ENCODE measurements at regions not wholly inside any gene's neighbourhood (a gene's known extent, or its start where the extent isn't known, plus 50 kb on each side); places are given as distances from the start of the nearest gene placed in this dataset.

DNA sequence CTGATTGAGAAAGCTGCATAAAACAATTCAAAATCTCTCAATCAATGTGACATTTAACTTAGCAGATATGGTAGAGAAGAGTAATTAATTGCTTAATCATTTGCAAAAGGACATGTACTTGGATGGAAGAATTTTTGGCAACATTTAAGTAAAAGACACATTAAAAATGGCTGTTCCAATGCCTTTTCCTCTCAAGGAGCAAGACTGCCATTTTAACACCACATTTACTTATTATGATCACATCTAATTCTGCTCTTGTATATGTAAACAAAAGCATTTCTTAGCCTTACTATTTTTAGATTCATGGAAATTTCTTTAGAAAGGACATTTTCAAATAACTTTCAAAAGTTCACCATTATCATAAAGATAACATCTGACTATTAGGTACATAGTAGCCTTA, 360.0 kb downstream of the HINT1 start:
- Mint-ChIP-seq H3K4me3 (no peak overlapping the region), H3K27ac (no peak overlapping the region), H3K9me3 (peaks cover 0 to 10% (median 3%) of the 10 kb centered on the region in 7 donors), H3K27me3 (peaks cover 10% of the 10 kb centered on the region), H3K36me3 (no peaks in the 10 kb centered on the region), H3K4me1 (peaks cover 0 to 2% (median 0%) of the 10 kb centered on the region in 4 donors)
- Histone ChIP-seq H3K27me3 (ENCODE audit: control insufficient read depth, insufficient read depth, low read length) (peaks cover 3% of the 10 kb centered on the region), H3K4me3 (ENCODE audit: low read depth, low read length) (no peak overlapping the region), H3K4me1 (ENCODE audit: control insufficient read depth, insufficient read depth, low read length, poor library complexity, severe bottlenecking) (no peaks in the 10 kb centered on the region), H3K36me3 (ENCODE audit: control insufficient read depth, insufficient read depth, low read length) (no peaks in the 10 kb centered on the region), H3K27ac (ENCODE audit: insufficient read depth, low read length, poor library complexity, severe bottlenecking) (no peak overlapping the region), H3K9me3 (ENCODE audit: control insufficient read depth in 2 of 2, low read length in 2 of 2) (no peaks in the 10 kb centered on the region)
- ATAC-seq (ENCODE audit: low read depth in 2 of 2) = no peak
- DNase-seq = no peak

DNA sequence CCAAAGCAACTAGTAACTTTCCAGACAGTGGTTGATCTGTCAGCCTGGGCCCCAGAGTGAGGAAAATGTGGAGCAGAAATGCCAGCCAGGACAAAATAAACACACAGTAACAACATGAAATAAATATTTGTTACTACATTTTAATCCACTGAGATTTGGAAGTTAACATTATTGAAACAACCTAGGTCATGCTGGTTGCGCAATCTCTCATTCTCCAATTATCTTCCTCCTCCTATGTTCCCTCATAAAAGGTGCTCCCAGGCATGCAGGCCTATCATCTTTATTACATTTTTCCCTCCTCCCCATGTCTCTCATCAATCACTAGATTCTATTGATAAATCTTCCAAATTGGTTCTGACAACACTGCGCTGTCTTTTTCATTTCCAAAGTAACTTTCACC, 363.1 kb downstream of the HINT1 start:
- H3K9me3 Mint-ChIP-seq = peaks cover 1 to 14% (median 4%) of the 10 kb centered on the region in 7 donors
- H3K36me3 Mint-ChIP-seq = no peaks in the 10 kb centered on the region
- no peak for DNase-seq
- H3K4me3 ChIP-seq (ENCODE audit: low read depth, low read length) = no peak overlapping the region
- H3K4me1 Mint-ChIP-seq = peaks cover 0 to 2% (median 0%) of the 10 kb centered on the region in 4 donors
- no peaks in the 10 kb centered on the region for H3K36me3 ChIP-seq (ENCODE audit: control insufficient read depth, insufficient read depth, low read length)
- H3K9me3 ChIP-seq (ENCODE audit: control insufficient read depth in 2 of 2, low read length in 2 of 2) = peaks cover 0 to 2% of the 10 kb centered on the region in 2 experiments
- H3K4me3 Mint-ChIP-seq = no peak overlapping the region
- H3K27ac Mint-ChIP-seq = no peak overlapping the region
- peaks cover 6% of the 10 kb centered on the region for H3K27me3 ChIP-seq (ENCODE audit: control insufficient read depth, insufficient read depth, low read length)
- no peak for ATAC-seq (ENCODE audit: low read depth in 2 of 2)
- no peak overlapping the region for H3K27ac ChIP-seq (ENCODE audit: insufficient read depth, low read length, poor library complexity, severe bottlenecking)
- no peaks in the 10 kb centered on the region for H3K4me1 ChIP-seq (ENCODE audit: control insufficient read depth, insufficient read depth, low read length, poor library complexity, severe bottlenecking)
- peaks cover 10% of the 10 kb centered on the region for H3K27me3 Mint-ChIP-seq

DNA sequence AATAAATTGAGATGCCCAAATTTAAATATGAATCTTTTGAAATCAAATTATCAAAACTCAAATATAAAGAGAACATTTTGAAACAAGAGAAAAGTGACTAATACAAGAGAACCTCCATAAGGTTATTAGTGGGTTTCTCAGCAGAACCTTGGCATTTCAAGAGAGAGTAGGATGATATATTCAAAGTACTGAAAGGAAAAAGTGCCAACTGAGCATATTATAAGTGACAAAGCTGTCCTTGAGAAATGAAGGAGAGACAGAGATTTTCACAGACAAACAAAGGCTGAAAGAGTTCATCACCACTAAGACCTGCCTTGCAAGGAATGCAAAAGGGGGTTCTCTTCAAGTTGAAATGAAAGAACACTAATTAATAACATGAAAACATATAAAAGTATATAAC, 366.0 kb downstream of the HINT1 start:
- Histone ChIP-seq H3K27me3 (ENCODE audit: control insufficient read depth, insufficient read depth, low read length) (peaks cover 6% of the 10 kb centered on the region), H3K27ac (ENCODE audit: insufficient read depth, low read length, poor library complexity, severe bottlenecking) (no peak overlapping the region), H3K9me3 (ENCODE audit: control insufficient read depth in 2 of 2, low read length in 2 of 2) (peaks cover 0 to 2% of the 10 kb centered on the region in 2 experiments), H3K4me3 (ENCODE audit: low read depth, low read length) (no peak overlapping the region), H3K4me1 (ENCODE audit: control insufficient read depth, insufficient read depth, low read length, poor library complexity, severe bottlenecking) (no peaks in the 10 kb centered on the region), H3K36me3 (ENCODE audit: control insufficient read depth, insufficient read depth, low read length) (no peaks in the 10 kb centered on the region)
- H3K4me1 Mint-ChIP-seq = no peaks in the 10 kb centered on the region
- no peak overlapping the region for H3K4me3 Mint-ChIP-seq
- ATAC-seq (ENCODE audit: low read depth in 2 of 2) = no peak
- no peak for DNase-seq
- H3K36me3 Mint-ChIP-seq = no peaks in the 10 kb centered on the region
- no peaks in the 10 kb centered on the region for H3K27me3 Mint-ChIP-seq
- H3K9me3 Mint-ChIP-seq = peaks cover 1 to 14% (median 5%) of the 10 kb centered on the region in 7 donors
- H3K27ac Mint-ChIP-seq = no peak overlapping the region

DNA sequence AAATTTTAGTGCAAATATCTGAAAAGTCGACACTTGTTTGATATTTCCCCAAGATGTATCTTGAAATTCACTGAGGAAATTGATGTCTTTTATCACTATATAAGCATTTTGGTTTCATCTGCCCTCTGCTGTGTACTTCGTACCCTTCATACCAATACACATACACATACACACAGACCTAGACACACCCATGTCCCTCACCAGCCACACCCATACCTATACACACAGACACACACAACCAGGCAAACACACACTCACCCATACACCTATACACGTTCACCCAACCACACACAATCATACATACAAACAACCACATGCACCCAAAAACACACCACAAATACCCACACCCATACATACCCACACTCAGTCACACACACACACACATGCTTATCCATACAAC, 367.8 kb downstream of the HINT1 start:
- H3K4me1 Mint-ChIP-seq = no peaks in the 10 kb centered on the region
- no peak overlapping the region for H3K4me3 Mint-ChIP-seq

DNA sequence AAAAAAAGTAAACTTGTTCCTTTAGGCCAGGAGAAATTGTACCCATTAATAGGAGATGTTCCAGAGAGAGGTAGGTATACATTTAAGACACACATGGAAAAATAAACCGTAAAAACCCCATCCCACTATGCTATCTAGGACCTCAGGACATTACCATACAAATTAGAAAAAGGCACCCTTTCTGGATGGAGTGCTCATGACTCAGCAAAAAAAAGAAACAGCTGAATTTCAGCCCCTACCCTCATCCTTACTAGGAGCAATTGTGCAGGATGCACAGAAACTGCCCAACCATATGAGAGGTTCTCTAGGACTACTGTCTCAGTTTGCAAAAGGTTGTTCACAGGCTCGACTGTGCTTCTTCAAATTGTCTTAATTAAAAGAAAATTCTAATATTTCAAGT, 368.2 kb downstream of the HINT1 start:
- H3K27me3 Mint-ChIP-seq = no peaks in the 10 kb centered on the region
- no peaks in the 10 kb centered on the region for H3K4me1 Mint-ChIP-seq
- peaks cover 2 to 12% (median 7%) of the 10 kb centered on the region in 7 donors for H3K9me3 Mint-ChIP-seq
- Histone ChIP-seq H3K4me3 (ENCODE audit: low read depth, low read length) (no peak overlapping the region), H3K27ac (ENCODE audit: insufficient read depth, low read length, poor library complexity, severe bottlenecking) (no peak overlapping the region), H3K9me3 (ENCODE audit: control insufficient read depth in 2 of 2, low read length in 2 of 2) (peaks cover 0 to 2% of the 10 kb centered on the region in 2 experiments), H3K36me3 (ENCODE audit: control insufficient read depth, insufficient read depth, low read length) (no peaks in the 10 kb centered on the region), H3K27me3 (ENCODE audit: control insufficient read depth, insufficient read depth, low read length) (peaks cover 3% of the 10 kb centered on the region), H3K4me1 (ENCODE audit: control insufficient read depth, insufficient read depth, low read length, poor library complexity, severe bottlenecking) (no peaks in the 10 kb centered on the region)
- H3K27ac Mint-ChIP-seq = no peak overlapping the region
- DNase-seq = no peak
- no peak for ATAC-seq (ENCODE audit: low read depth in 2 of 2)
- no peaks in the 10 kb centered on the region for H3K36me3 Mint-ChIP-seq
- no peak overlapping the region for H3K4me3 Mint-ChIP-seq

More for the DNA sequence above, 367.8 kb downstream of the HINT1 start:
- DNase-seq (no peak), ATAC-seq (ENCODE audit: low read depth in 2 of 2) (no peak)
- H3K27ac Mint-ChIP-seq = no peak overlapping the region
- no peaks in the 10 kb centered on the region for H3K36me3 Mint-ChIP-seq
- Histone ChIP-seq H3K27me3 (ENCODE audit: control insufficient read depth, insufficient read depth, low read length) (peaks cover 3% of the 10 kb centered on the region), H3K27ac (ENCODE audit: insufficient read depth, low read length, poor library complexity, severe bottlenecking) (no peak overlapping the region), H3K4me1 (ENCODE audit: control insufficient read depth, insufficient read depth, low read length, poor library complexity, severe bottlenecking) (no peaks in the 10 kb centered on the region), H3K4me3 (ENCODE audit: low read depth, low read length) (no peak overlapping the region), H3K36me3 (ENCODE audit: control insufficient read depth, insufficient read depth, low read length) (no peaks in the 10 kb centered on the region), H3K9me3 (ENCODE audit: control insufficient read depth in 2 of 2, low read length in 2 of 2) (peaks cover 0 to 2% of the 10 kb centered on the region in 2 experiments)
- H3K9me3 Mint-ChIP-seq = peaks cover 2 to 12% (median 5%) of the 10 kb centered on the region in 7 donors
- H3K27me3 Mint-ChIP-seq = no peaks in the 10 kb centered on the region

DNA sequence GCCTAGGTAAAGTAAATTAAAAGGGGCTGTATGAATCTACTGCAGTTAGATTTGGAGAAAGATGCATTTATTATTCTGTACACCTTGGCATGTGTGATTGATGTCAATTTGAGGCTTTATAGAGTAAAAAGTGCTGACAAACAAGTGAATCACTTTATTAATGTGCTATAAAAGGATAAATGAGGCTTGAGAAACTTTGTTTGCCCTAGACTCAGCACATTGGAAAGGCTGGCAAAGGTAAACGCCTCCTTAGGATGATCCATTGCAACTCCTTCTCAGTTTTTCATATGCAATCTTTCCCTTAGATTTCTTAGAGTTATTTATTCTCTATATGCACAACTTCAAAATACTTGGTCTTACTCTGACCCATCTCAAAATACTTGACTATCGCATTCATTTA, 369.0 kb downstream of the HINT1 start:
- ATAC-seq (ENCODE audit: low read depth in 2 of 2) (no peak), DNase-seq (no peak)
- Histone ChIP-seq H3K27ac (ENCODE audit: insufficient read depth, low read length, poor library complexity, severe bottlenecking) (no peak overlapping the region), H3K9me3 (ENCODE audit: control insufficient read depth in 2 of 2, low read length in 2 of 2) (peaks cover 0 to 2% of the 10 kb centered on the region in 2 experiments), H3K4me3 (ENCODE audit: low read depth, low read length) (no peak overlapping the region), H3K27me3 (ENCODE audit: control insufficient read depth, insufficient read depth, low read length) (peaks cover 3% of the 10 kb centered on the region), H3K36me3 (ENCODE audit: control insufficient read depth, insufficient read depth, low read length) (no peaks in the 10 kb centered on the region), H3K4me1 (ENCODE audit: control insufficient read depth, insufficient read depth, low read length, poor library complexity, severe bottlenecking) (no peaks in the 10 kb centered on the region)
- no peak overlapping the region for H3K4me3 Mint-ChIP-seq
- H3K4me1 Mint-ChIP-seq = no peaks in the 10 kb centered on the region
- no peak overlapping the region for H3K27ac Mint-ChIP-seq
- no peaks in the 10 kb centered on the region for H3K27me3 Mint-ChIP-seq
- peaks cover 2 to 14% (median 7%) of the 10 kb centered on the region in 7 donors for H3K9me3 Mint-ChIP-seq
- no peaks in the 10 kb centered on the region for H3K36me3 Mint-ChIP-seq

DNA sequence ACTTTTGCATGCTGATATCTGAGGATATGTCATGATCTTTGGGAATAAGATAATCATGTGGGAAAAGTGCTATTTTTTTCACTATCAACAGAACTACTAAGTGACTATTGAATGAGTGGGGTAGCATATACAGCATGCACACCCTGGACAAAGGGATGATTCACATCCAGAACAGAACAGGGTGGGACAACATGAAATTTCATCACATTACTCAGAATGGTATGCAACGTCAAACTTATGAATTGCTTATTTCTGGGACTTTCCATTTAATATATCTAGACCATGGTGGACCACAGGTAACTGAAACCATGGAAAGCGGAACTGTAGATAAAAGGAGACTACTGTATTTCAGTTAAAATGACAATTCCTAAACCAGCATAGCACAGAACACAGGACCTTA, 370.0 kb downstream of the HINT1 start:
- H3K27me3 Mint-ChIP-seq = no peaks in the 10 kb centered on the region
- Histone ChIP-seq H3K9me3 (ENCODE audit: control insufficient read depth in 2 of 2, low read length in 2 of 2) (peaks cover 0 to 2% of the 10 kb centered on the region in 2 experiments), H3K27me3 (ENCODE audit: control insufficient read depth, insufficient read depth, low read length) (peaks cover 3% of the 10 kb centered on the region), H3K4me3 (ENCODE audit: low read depth, low read length) (no peak overlapping the region), H3K4me1 (ENCODE audit: control insufficient read depth, insufficient read depth, low read length, poor library complexity, severe bottlenecking) (no peaks in the 10 kb centered on the region), H3K36me3 (ENCODE audit: control insufficient read depth, insufficient read depth, low read length) (no peaks in the 10 kb centered on the region), H3K27ac (ENCODE audit: insufficient read depth, low read length, poor library complexity, severe bottlenecking) (no peak overlapping the region)
- DNase-seq (no peak), ATAC-seq (ENCODE audit: low read depth in 2 of 2) (no peak)
- H3K4me3 Mint-ChIP-seq = no peak overlapping the region
- H3K4me1 Mint-ChIP-seq = no peaks in the 10 kb centered on the region
- H3K27ac Mint-ChIP-seq = no peak overlapping the region
- peaks cover 2 to 15% (median 4%) of the 10 kb centered on the region in 7 donors for H3K9me3 Mint-ChIP-seq
- H3K36me3 Mint-ChIP-seq = no peaks in the 10 kb centered on the region

DNA sequence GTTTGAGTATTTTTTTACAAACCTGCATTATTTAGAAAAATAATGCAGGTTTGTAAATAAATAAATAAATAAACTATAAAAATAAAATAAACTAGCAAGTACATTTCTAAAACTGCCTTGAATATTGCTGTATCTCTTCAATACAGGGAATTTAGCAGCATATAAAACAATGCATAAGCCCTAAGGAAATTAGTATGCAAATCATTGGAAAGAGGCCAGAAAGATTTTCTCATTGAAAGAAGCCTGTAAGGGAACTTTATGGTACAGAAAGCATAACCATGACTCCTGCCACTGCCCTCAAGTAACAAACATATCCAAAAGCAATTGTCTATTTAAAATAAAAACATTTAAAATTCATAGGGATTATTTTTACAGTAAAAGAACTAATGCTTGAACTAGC, 387.3 kb downstream of the HINT1 start:
- Mint-ChIP-seq H3K27me3 (peaks cover 4% of the 10 kb centered on the region), H3K4me1 (no peaks in the 10 kb centered on the region), H3K36me3 (no peaks in the 10 kb centered on the region), H3K27ac (no peak overlapping the region), H3K4me3 (no peak overlapping the region), H3K9me3 (peaks cover 0 to 4% (median 0%) of the 10 kb centered on the region in 7 donors)
- H3K36me3 ChIP-seq (ENCODE audit: control insufficient read depth, insufficient read depth, low read length) = no peaks in the 10 kb centered on the region
- DNase-seq (no peak), ATAC-seq (ENCODE audit: low read depth in 2 of 2) (no peak)
- H3K9me3 ChIP-seq (ENCODE audit: control insufficient read depth in 2 of 2, low read length in 2 of 2) = no peaks in the 10 kb centered on the region
- H3K27ac ChIP-seq (ENCODE audit: insufficient read depth, low read length, poor library complexity, severe bottlenecking) = no peak overlapping the region
- no peaks in the 10 kb centered on the region for H3K4me1 ChIP-seq (ENCODE audit: control insufficient read depth, insufficient read depth, low read length, poor library complexity, severe bottlenecking)
- H3K4me3 ChIP-seq (ENCODE audit: low read depth, low read length) = no peak overlapping the region
- peaks cover 3% of the 10 kb centered on the region for H3K27me3 ChIP-seq (ENCODE audit: control insufficient read depth, insufficient read depth, low read length)
